A549 (cell line): ENCODE measurements at regions not wholly inside any gene's neighbourhood (a gene's known extent, or its start where the extent isn't known, plus 50 kb on each side); places are given as distances from the start of the nearest gene placed in this dataset.

ENCODE experiments used
- ATAC-seq, 2 experiments: fragments of 200-7000 bp in 1 of 2; fragments of >200 bp in 1 of 2; cut with Nextera tagmentation in 1 of 2; cut with Tn5 transposase in 1 of 2; 3 replicates each; pipeline versions ENCODE4 v1.8.0 to v1.9.1; 2018 to 2020; ENCODE audit warnings: mild to moderate bottlenecking in 1 of 2, moderate library complexity in 1 of 2
- CTCF ChIA-PET: fragments of 300-600 bp; sonication (Branson Sonifier 250); formaldehyde crosslinking; extraction: SDS; loops from one replicate; lab custom pipeline; 2021; ENCODE audit warnings: antibody characterized with exemption, inconsistent platforms; lab: Yijun Ruan, JAX
- POLR2A ChIA-PET: fragments of 350-600 bp; formaldehyde crosslinking; extraction: SDS; loops from one replicate; lab custom pipeline; 2021; ENCODE audit warnings: antibody characterized with exemption, inconsistent platforms; lab: Yijun Ruan, JAX
- DNase-seq, 2 experiments: peaks; one replicate each; pipeline versions ENCODE4 v3.0.0 to v3.0.0-alpha.2; 2011 to 2016; ENCODE audit warnings: low read depth in 1 of 2, low spot score in 1 of 2
- FAIRE-seq: peaks from 2 replicates; lab custom pipeline; 2011; peaks lifted over from hg19 to GRCh38; lab: Jason Lieb, UNC
- H3K27ac ChIP-seq, 2 experiments: fragments of >200 bp; sonication (Bioruptor Twin); formaldehyde crosslinking; 3 replicates each; pipeline ENCODE4 v1.5.1; 2016 to 2017
- H3K4me1 ChIP-seq: fragments of >200 bp; sonication (Bioruptor Twin); formaldehyde crosslinking; 3 replicates; pipeline ENCODE4 v1.6.1; 2016
- H3K4me2 ChIP-seq: fragments of >200 bp; sonication (Bioruptor Twin); formaldehyde crosslinking; 3 replicates; pipeline ENCODE4 v1.6.1; 2016
- H3K4me3 ChIP-seq: fragments of >200 bp; sonication (Bioruptor Twin); formaldehyde crosslinking; 3 replicates; pipeline ENCODE4 v1.5.1; 2016
- H3K9me3 ChIP-seq: fragments of >200 bp; sonication (Bioruptor Twin); formaldehyde crosslinking; 3 replicates; pipeline ENCODE4 v1.6.1; 2016
- BCL3 ChIP-seq: fragments of >200 bp; sonication (Bioruptor Twin); formaldehyde crosslinking; IDR thresholded peaks from 3 replicates; pipeline ENCODE4 v1.6.1; 2016
- CBX2 ChIP-seq: fragments of 200-600 bp; sonication (generic); IDR thresholded peaks from 2 replicates; pipeline ENCODE4 v1.6.1; 2016; ENCODE audit warnings: low read depth, mild to moderate bottlenecking, borderline replicate concordance
- CBX8 ChIP-seq: fragments of 200-600 bp; sonication (generic); IDR thresholded peaks from 2 replicates; pipeline ENCODE4 v1.6.1; 2016
- CEBPB ChIP-seq, 2 experiments: fragments of >200 bp in 1 of 2; sonication (Bioruptor Twin) in 1 of 2; formaldehyde crosslinking in 1 of 2; IDR thresholded peaks; 2 replicates each; pipeline ENCODE4 v1.6.1; 2012 to 2016
- ELK1 ChIP-seq: fragments of 150-350 bp; IDR thresholded peaks from 2 replicates; pipeline ENCODE4 v1.6.1; 2014; ENCODE audit warnings: low read depth, mild to moderate bottlenecking, low read length
- EP300 ChIP-seq, 2 experiments: fragments of >200 bp; sonication (Bioruptor Twin); formaldehyde crosslinking; IDR thresholded peaks; 2 replicates in 1 of 2; 3 replicates in 1 of 2; pipeline ENCODE4 v1.6.1; 2016 to 2017
- FOXS1 ChIP-seq: fragments of 250-450 bp; sonication (Bioruptor Pico); IDR thresholded peaks from 2 replicates; pipeline ENCODE4 v1.5.0; 2020; ENCODE audit warnings: mild to moderate bottlenecking, moderate library complexity
- GATA3 ChIP-seq: IDR thresholded peaks from 2 replicates; pipeline ENCODE4 v1.6.1; 2012; ENCODE audit warnings: borderline replicate concordance
- HES2 ChIP-seq: fragments of >200 bp; sonication (Bioruptor Twin); formaldehyde crosslinking; IDR thresholded peaks from 2 replicates; pipeline ENCODE4 v1.6.1; 2016
- HEYL ChIP-seq: fragments of 250-450 bp; sonication (Bioruptor Pico); IDR thresholded peaks from 2 replicates; pipeline ENCODE4 v1.8.0; 2021; ENCODE audit warnings: mild to moderate bottlenecking, moderate library complexity
- HMGXB4 ChIP-seq: fragments of 250-450 bp; sonication (Bioruptor Pico); IDR thresholded peaks from 2 replicates; pipeline ENCODE4 v1.5.0; 2021; ENCODE audit warnings: mild to moderate bottlenecking, moderate library complexity, borderline replicate concordance
- HOXB13 ChIP-seq: fragments of 250-450 bp; sonication (Bioruptor Pico); IDR thresholded peaks from 2 replicates; pipeline ENCODE4 v1.5.0; 2020; ENCODE audit warnings: low read depth, mild to moderate bottlenecking, moderate library complexity
- JUNB ChIP-seq: fragments of >200 bp; sonication (Bioruptor Twin); formaldehyde crosslinking; IDR thresholded peaks from 2 replicates; pipeline ENCODE4 v1.6.1; 2016
- KDM1A ChIP-seq: fragments of 200-600 bp; sonication (generic); IDR thresholded peaks from 2 replicates; pipeline ENCODE4 v1.6.1; 2016; ENCODE audit warnings: low read depth, mild to moderate bottlenecking
- MAFK ChIP-seq: fragments of 450-650 bp; IDR thresholded peaks from 2 replicates; pipeline ENCODE4 v1.6.1; 2014; ENCODE audit not compliant: partially characterized antibody
- MAZ ChIP-seq: fragments of 150-350 bp; IDR thresholded peaks from 2 replicates; pipeline ENCODE4 v1.6.1; 2014; ENCODE audit warnings: antibody characterized with exemption, low read depth, low read length, borderline replicate concordance
- MYC ChIP-seq: IDR thresholded peaks from 2 replicates; pipeline ENCODE4 v1.6.1; 2012; ENCODE audit warnings: mild to moderate bottlenecking, inconsistent platforms, low read length, improper control_type of control experiment, borderline replicate concordance
- NFE2L2 ChIP-seq: fragments of 150-350 bp; conservative IDR thresholded peaks from 2 replicates; pipeline ENCODE4 v1.6.1; 2014; ENCODE audit warnings: low read length
- NPAS2 ChIP-seq: fragments of 250-450 bp; sonication (Bioruptor Pico); IDR thresholded peaks from 2 replicates; pipeline ENCODE4 v1.8.0; 2022; ENCODE audit warnings: mild to moderate bottlenecking, moderate library complexity, borderline replicate concordance
- NR3C1 ChIP-seq: fragments of >200 bp; sonication (Bioruptor Twin); formaldehyde crosslinking; IDR thresholded peaks from 3 replicates; pipeline ENCODE4 v1.6.1; 2017
- PBX3 ChIP-seq: IDR thresholded peaks from 2 replicates; pipeline ENCODE4 v1.6.1; 2012
- PHF8 ChIP-seq: fragments of 200-600 bp; sonication (generic); IDR thresholded peaks from 2 replicates; pipeline ENCODE4 v1.6.1; 2016; ENCODE audit warnings: low read depth, mild to moderate bottlenecking, antibody characterized with exemption, moderate library complexity, borderline replicate concordance
- RCOR1 ChIP-seq: fragments of 150-350 bp; IDR thresholded peaks from 2 replicates; pipeline ENCODE4 v1.6.1; 2014; ENCODE audit warnings: antibody characterized with exemption, low read length, low read depth
- SMC3 ChIP-seq: fragments of >200 bp; sonication (Bioruptor Twin); formaldehyde crosslinking; IDR thresholded peaks from 3 replicates; pipeline ENCODE4 v1.6.1; 2018; ENCODE audit warnings: inconsistent platforms
- SREBF2 ChIP-seq: fragments of 450-650 bp; IDR thresholded peaks from 2 replicates; pipeline ENCODE4 v1.6.1; 2014; ENCODE audit warnings: mild to moderate bottlenecking, moderate library complexity
- USF2 ChIP-seq: fragments of 450-650 bp; IDR thresholded peaks from 2 replicates; pipeline ENCODE4 v1.6.1; 2014; ENCODE audit warnings: antibody characterized with exemption
- ZSCAN20 ChIP-seq: fragments of 250-450 bp; sonication (Bioruptor Pico); IDR thresholded peaks from 2 replicates; pipeline ENCODE4 v1.8.0; 2022; ENCODE audit warnings: mild to moderate bottlenecking, moderate library complexity
- WGBS: methylation state at CpG from one replicate; pipeline ENCODE4 v1.1.6; 2017; ENCODE audit errors: missing lambda C conversion rate; 5-methylcytosine and 5-hydroxymethylcytosine counted together

GRCh38 chr2:6493266-6493665, 372.4 kb downstream of the CMPK2 start:
- no peak for FAIRE-seq
- 7% methylated on average over 4 of the region's 4 CpGs for WGBS
- no peak for ATAC-seq
- Histone ChIP-seq H3K4me3 (no peak overlapping the region), H3K4me2 (no peak overlapping the region), H3K27ac (no peak overlapping the region), H3K4me1 (no peaks in the 10 kb centered on the region), H3K9me3 (peaks cover 7% of the 10 kb centered on the region; the same call in 2 of the 3 replicates)
- POLR2A ChIA-PET: no interaction called here
- TF ChIP-seq BCL3 (no peak), NR3C1 (no peak), RCOR1 (no peak), CBX2 (no peak), ZSCAN20 (no peak), MAFK (no peak), HMGXB4 (CRISPR knock-in tag) (no peak), SREBF2 (no peak), CEBPB (IDR thresholded peaks at IDR 0.05) (no peak), HOXB13 (CRISPR knock-in tag) (no peak), HES2 (no peak), USF2 (no peak), KDM1A (no peak), PBX3 (no peak), SMC3 (no peak)
- DNase-seq: no peak
- CTCF ChIA-PET: no interaction called here

GRCh38 chr2:6493669-6494068, 372.0 kb downstream of the CMPK2 start:
- 0% methylated on average over 1 of the region's 1 CpG for WGBS
- ChIA-PET CTCF (no interaction called here), POLR2A (no interaction called here)
- Histone ChIP-seq H3K4me3 (no peak overlapping the region), H3K27ac (no peak overlapping the region), H3K4me2 (no peak overlapping the region), H3K4me1 (no peaks in the 10 kb centered on the region), H3K9me3 (peaks cover 7% of the 10 kb centered on the region; the same call in 2 of the 3 replicates)
- ATAC-seq: no peak
- TF ChIP-seq ELK1 (no peak), MAZ (no peak), JUNB (no peak), CEBPB (IDR thresholded peaks at IDR 0.05) (no peak), GATA3 (no peak), NFE2L2 (no peak), CBX8 (no peak), EP300 (IDR thresholded peaks at IDR 0.05) (no peak), FOXS1 (no peak), PHF8 (no peak), MYC (no peak), HEYL (CRISPR knock-in tag) (no peak), NR3C1 (no peak), RCOR1 (no peak), NPAS2 (no peak), PBX3 (no peak), MAFK (no peak), KDM1A (no peak)
- DNase-seq: no peak
- FAIRE-seq: no peak
